OCI-M1 (cell line): ENCODE measurements at regions not wholly inside any gene's neighbourhood (a gene's known extent, or its start where the extent isn't known, plus 50 kb on each side); places are given as distances from the start of the nearest gene placed in this dataset.

ENCODE experiments used
- DNase-seq: peaks from one replicate; lab custom pipeline; 2025; lab: John Stamatoyannopoulos, UW

- DNase-seq, result no peak
These were observed 143.2 kb upstream of the RET start for GRCh38 chr10:42933448-42934340.

- DNase-seq, result no peak
These were observed 142.5 kb upstream of the RET start for GRCh38 chr10:42934351-42934811.

GRCh38 chr10:42934842-42935241 is 142.0 kb upstream of the RET start:
- DNase-seq, result no peak

- DNase-seq, result no peak
These were observed 141.4 kb upstream of the RET start for GRCh38 chr10:42935466-42935865.

- DNase-seq, result no peak
These were observed 140.3 kb upstream of the RET start for GRCh38 chr10:42936580-42936979.

- DNase-seq, result no peak
These were observed 139.8 kb upstream of the RET start for GRCh38 chr10:42937048-42937447.

- no peak for DNase-seq
These were observed 139.2 kb upstream of the RET start for GRCh38 chr10:42937649-42938180.

- DNase-seq, result no peak
These were observed 138.5 kb upstream of the RET start for GRCh38 chr10:42938351-42938750.

GRCh38 chr10:42939237-42939636 is 137.6 kb upstream of the RET start:
- no peak for DNase-seq

- DNase-seq, result no peak
These were observed 137.0 kb upstream of the RET start for GRCh38 chr10:42939685-42940366.

- DNase-seq, result no peak
These were observed 136.2 kb upstream of the RET start for GRCh38 chr10:42940487-42941294.

- no peak for DNase-seq
These were observed 135.6 kb upstream of the RET start for GRCh38 chr10:42941295-42941644.

GRCh38 chr10:42941790-42942189 is 135.1 kb upstream of the RET start:
- DNase-seq, result no peak

- no peak for DNase-seq
These were observed 134.5 kb upstream of the RET start for GRCh38 chr10:42942279-42942950.

- DNase-seq, result no peak
These were observed 133.6 kb upstream of the RET start for GRCh38 chr10:42943025-42943818.

GRCh38 chr10:42948040-42948439 is 128.8 kb upstream of the RET start:
- no peak for DNase-seq

- no peak for DNase-seq
These were observed 127.6 kb upstream of the RET start for GRCh38 chr10:42949287-42949686.

GRCh38 chr10:42950606-42951485 is 126.0 kb upstream of the RET start:
- DNase-seq, result no peak

- DNase-seq, result no peak
These were observed 125.2 kb upstream of the RET start for GRCh38 chr10:42951486-42952251.
